NCI-H2196 (cell line): ENCODE measurements at regions not wholly inside any gene's neighbourhood (a gene's known extent, or its start where the extent isn't known, plus 50 kb on each side); places are given as distances from the start of the nearest gene placed in this dataset.

ENCODE experiments used
- DNase-seq: peaks from one replicate; lab custom pipeline; 2025; ENCODE audit not compliant: unreplicated experiment; lab: John Stamatoyannopoulos, UW

DNA sequence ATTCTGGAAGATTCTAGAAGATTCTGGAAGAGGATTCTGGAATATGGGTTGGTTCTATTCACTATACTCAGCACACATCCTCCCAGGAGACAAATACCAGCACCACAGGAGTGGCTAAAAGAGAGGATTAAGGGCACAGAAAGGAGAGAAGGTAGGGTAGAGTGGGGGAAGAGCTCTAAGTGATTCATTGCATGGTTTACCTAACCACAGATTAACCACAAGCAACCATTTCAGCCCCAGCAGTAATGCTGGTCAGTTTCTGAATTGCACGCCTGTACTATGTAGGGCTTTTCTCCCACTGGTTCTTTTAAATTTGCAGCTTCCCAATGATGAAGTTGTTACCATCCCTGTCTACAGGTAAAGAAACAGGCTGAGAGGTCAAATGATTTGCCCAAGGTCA, 192.7 kb upstream of the PMEPA1 start:
- DNase-seq: no peak

- no peak for DNase-seq
These were observed 191.7 kb upstream of the PMEPA1 start for GRCh38 chr20:57901526-57901925.

DNA sequence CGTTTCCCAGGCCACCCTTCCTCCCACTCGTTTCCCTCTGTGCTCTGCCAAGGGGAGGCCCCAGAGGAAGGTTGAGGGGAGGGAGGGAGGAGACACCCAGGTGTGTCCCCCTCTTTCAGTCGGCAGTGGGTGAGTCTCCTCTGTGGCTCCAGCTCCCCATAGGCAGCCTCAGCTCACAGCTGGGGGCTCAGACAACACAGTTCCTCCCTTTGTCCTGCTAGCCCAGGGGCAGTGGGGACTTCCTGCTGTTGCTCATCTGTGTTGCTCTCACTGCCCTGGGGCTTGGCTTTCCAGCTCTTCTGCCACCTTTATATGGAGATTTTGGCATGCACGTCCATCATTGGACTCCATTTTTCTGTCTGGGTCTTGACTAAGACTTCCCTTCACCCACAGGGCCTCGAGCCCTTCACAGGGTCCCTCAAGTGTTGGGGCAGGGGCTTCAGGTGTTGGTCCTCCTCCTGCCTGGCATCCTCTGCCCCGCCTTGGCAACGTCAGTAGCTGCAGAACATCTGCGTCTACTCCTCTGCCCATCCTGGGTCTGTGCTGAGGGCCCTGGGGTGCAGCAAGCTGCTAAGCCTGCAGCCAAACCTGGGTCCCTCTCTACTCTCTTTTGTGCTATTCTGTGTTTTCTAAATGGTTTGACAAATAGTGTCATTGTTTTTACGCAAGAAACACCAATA, 190.6 kb upstream of the PMEPA1 start:
- DNase-seq: no peak

DNA sequence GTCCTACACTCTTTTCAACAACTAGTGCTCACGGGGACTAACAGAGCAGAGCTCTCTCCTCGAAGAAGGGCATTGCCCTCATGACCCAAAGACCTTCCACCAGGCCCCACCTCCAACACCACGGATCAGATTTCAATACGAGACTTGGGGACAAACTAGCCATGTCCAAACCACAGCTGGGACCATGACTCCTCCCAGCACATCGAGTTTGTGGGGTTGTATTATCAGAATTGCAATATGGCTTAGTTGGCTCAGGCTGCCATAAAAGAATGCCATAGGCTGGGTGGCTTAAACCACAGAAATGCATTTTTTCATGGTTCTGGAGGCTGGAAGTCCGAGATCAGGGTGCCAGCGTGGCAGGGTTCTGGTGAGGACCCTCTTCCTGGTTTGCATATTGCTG, 189.7 kb upstream of the PMEPA1 start:
- DNase-seq: no peak

- DNase-seq: no peak
These were observed 188.5 kb upstream of the PMEPA1 start for GRCh38 chr20:57898332-57898731.

DNA sequence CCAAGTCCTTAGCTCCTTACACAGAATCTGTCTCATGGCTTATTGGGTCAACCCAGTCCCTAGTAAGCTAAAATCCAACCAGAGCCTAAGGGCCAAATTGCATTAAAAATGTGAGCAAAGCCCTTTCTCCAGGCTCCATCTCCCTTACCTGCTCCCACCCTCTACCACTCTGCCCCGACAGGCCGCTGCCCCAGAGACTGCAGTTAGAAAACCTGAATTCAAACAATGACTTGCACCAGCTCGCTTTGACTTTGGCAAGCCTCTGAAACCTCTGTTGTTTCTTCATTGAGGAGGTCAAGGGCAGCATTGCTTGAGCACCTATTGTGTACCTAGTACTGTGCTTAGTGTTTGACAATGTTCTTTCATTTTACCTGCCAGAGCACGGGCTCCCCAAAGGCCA, 188.1 kb upstream of the PMEPA1 start:
- no peak for DNase-seq

- DNase-seq: no peak
These were observed 187.5 kb upstream of the PMEPA1 start for GRCh38 chr20:57897156-57897874.

- DNase-seq: no peak
These were observed 186.7 kb upstream of the PMEPA1 start for GRCh38 chr20:57896563-57896962.

DNA sequence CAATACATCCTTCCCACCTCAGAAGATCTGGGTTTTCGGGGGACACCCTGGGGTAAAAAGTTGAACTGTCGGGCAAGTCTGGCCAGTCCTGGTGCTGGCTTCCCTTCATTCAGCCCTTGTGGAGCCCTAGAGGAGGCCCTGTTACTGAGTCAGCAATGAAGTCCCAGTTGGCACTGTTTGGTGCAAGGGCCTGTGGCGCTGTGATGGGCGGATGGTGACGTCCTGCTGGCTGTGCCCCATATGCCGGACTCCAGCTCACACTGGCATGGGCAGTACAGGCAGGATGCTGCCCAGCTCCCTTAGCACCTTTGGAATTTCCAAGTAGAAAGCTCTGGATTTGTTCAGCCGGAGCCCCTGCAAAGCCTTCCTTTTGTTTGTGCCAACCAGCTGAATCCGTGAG, 186.2 kb upstream of the PMEPA1 start:
- no peak for DNase-seq

DNA sequence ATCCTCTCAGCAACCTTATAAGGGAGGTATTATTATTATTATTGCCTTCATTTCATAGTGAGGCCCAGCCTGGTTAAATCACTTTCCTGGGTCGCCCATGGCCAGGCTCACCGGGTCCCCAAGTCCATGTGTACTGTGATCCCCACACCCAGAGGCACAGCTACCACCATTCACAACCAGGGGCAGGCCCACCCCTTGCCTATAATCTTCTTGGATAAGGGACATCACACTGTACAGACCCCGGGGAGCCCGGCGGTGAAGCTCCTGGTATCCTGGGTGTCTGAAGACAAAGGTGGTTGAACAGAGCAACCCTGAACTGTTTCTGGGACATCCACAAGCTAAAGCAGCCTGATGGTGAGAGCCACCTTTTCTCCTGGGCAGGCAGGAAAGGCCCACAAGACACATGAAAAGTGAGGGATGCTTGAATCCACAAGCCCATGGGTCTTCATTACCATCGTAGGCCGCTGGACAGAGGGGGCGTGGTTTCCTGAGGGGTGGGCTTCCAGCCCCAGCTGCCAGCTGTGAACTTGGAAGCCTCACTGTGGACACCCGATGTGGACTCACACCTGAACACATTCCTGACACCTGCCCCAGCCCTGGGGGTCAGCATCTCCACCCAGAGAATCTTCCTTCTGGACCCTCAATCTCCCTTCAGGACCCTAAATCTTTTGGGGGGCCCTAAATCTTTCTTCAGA, 185.5 kb upstream of the PMEPA1 start:
- no peak for DNase-seq

GRCh38 chr20:57894522-57894921, 184.7 kb upstream of the PMEPA1 start:
- DNase-seq: no peak

- DNase-seq: no peak
These were observed 184.3 kb upstream of the PMEPA1 start for GRCh38 chr20:57894096-57894495.

- no peak for DNase-seq
These were observed 183.7 kb upstream of the PMEPA1 start for GRCh38 chr20:57893366-57893999.

GRCh38 chr20:57892471-57892870, 182.7 kb upstream of the PMEPA1 start:
- DNase-seq: no peak

DNA sequence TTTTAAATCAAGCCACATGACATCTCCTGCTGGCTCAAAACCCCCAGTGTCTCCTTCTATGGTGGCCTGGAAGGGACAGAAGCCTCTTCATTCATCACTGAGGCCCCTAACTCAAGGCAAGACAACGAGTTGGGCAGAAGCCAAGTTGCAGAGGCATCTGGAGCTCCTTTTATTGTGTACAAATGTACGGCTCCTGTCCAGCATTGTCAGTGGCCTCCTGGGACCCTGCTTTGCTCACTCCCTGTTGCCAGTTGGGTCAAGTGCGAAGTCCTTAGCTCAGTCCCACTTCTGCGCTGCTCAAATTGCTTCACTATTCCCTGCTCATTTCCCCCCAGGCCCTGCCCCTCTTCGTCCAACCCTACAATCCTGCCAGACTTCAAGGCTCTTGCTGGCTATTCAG, 181.2 kb upstream of the PMEPA1 start:
- no peak for DNase-seq

- no peak for DNase-seq
These were observed 180.5 kb upstream of the PMEPA1 start for GRCh38 chr20:57890202-57890800.

DNA sequence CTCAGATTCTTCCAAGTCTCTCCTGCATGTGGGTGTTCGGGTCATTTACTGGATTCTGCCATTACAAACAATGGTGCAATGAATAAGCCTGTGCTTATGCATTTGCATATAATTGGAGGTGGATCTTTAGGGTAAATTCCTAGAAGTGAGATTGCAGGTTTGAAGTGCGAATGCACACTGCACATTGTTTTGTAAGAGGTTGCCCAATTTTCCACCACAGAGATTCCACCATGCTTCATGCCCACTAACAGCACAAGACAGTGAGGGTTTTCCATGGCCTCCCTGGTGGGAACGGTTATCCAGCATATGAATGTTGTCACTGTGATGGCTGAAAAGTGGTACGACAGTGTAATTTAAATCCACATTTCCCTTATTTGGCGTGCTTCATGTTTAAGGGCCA, 178.8 kb upstream of the PMEPA1 start:
- DNase-seq: no peak

DNA sequence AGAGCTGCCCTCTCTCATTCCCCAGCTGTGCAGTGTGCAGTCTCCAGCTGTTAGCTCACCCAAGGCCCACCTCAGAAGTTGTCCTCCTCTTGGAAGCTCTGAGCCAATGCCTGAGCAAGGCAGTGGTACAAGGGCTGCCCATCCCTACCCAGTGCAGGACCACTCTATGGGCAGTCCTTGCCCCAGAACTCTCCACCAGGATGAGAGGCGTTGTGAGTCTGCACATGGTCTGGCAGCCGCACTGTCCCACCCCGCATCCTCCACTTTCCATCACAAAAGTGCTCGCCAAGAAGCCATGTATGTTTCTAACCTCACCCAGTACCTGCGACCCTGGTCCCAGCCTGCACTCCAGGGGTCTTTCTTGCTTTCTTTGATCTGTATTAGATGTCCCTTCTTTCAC, 175.1 kb upstream of the PMEPA1 start:
- no peak for DNase-seq

- no peak for DNase-seq
These were observed 173.9 kb upstream of the PMEPA1 start for GRCh38 chr20:57883761-57884160.

DNA sequence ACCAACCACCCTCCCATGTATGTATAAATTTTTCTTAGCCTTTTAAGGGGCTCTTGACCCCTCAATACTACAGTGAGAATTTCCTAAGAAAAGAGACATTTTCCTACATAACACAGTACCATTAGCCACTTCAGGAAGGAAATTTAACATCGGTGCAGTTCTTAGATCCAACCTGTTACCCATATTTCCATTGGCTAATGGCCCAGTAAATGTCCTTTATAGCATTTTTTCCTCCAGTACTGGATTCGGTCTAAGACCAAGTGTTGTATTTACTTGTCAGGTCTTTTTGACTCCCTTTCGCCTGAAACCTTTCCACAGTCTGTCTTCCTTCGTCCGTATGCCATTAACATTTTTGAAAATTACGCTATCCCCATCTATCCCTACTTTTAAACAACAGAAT, 173.4 kb upstream of the PMEPA1 start:
- no peak for DNase-seq

- no peak for DNase-seq
These were observed 172.8 kb upstream of the PMEPA1 start for GRCh38 chr20:57882451-57883161.
